Fibroblast of lung (primary cell): ENCODE measurements at regions not wholly inside any gene's neighbourhood (a gene's known extent, or its start where the extent isn't known, plus 50 kb on each side); places are given as distances from the start of the nearest gene placed in this dataset.
A peak's percentile ranks its signal among the peaks of the same experiment; 100 is the strongest.

Source experiments
- DNase-seq, 2 donors: peaks; one replicate each; pipeline versions ENCODE4 v3.0.0 to v3.0.0-alpha.2; 2010; ENCODE audit warnings: low read depth in 2 of 2
- H2AFZ ChIP-seq: 2 replicates; pipeline ENCODE4 v1.5.1; 2012; ENCODE audit warnings: low read length, control low read depth, inconsistent platforms
- H3K27ac ChIP-seq: 2 replicates; pipeline ENCODE4 v1.5.1; 2011; ENCODE audit warnings: low read length, control low read depth; ENCODE audit not compliant: insufficient read depth
- H3K27me3 ChIP-seq: 2 replicates; pipeline ENCODE4 v1.5.1; 2011; ENCODE audit warnings: mild to moderate bottlenecking, low read length; ENCODE audit not compliant: control insufficient read depth, insufficient read depth
- H3K36me3 ChIP-seq: 2 replicates; pipeline ENCODE4 v1.5.1; 2011; ENCODE audit warnings: low read length; ENCODE audit not compliant: control insufficient read depth, insufficient read depth
- H3K4me1 ChIP-seq: 2 replicates; pipeline ENCODE4 v1.5.1; 2011; ENCODE audit warnings: low read length; ENCODE audit not compliant: control insufficient read depth, insufficient read depth; ENCODE audit errors: extremely low read depth
- H3K4me2 ChIP-seq: 2 replicates; pipeline ENCODE4 v1.5.1; 2011; ENCODE audit warnings: low read length, control low read depth; ENCODE audit not compliant: insufficient read depth; ENCODE audit errors: extremely low read depth
- H3K4me3 ChIP-seq, 4 experiments: fragments of 200-600 bp in 1 of 4; sonication (generic) in 1 of 4; replicated peaks in 1 of 4; 2 replicates each; pipeline ENCODE4 v1.5.1; 2011 to 2016; ENCODE audit warnings: low read length in 4 of 4, low read depth in 3 of 4, mild to moderate bottlenecking in 3 of 4, control low read depth in 2 of 4, inconsistent platforms in 1 of 4, mixed read lengths in 1 of 4; ENCODE audit not compliant: insufficient read depth in 1 of 4; ENCODE audit errors: control extremely low read depth in 1 of 4
- H3K79me2 ChIP-seq: 2 replicates; pipeline ENCODE4 v1.5.1; 2012; ENCODE audit warnings: mild to moderate bottlenecking, low read length, inconsistent platforms; ENCODE audit not compliant: control insufficient read depth, insufficient read depth
- H3K9ac ChIP-seq: 2 replicates; pipeline ENCODE4 v1.5.1; 2011; ENCODE audit warnings: mild to moderate bottlenecking, low read length, control low read depth; ENCODE audit not compliant: insufficient read depth
- H3K9me3 ChIP-seq: 2 replicates; pipeline ENCODE4 v1.5.1; 2012; ENCODE audit warnings: low read depth, low read length; ENCODE audit not compliant: control insufficient read depth, insufficient read depth
- H4K20me1 ChIP-seq: 2 replicates; pipeline ENCODE4 v1.5.1; 2011; ENCODE audit warnings: low read length; ENCODE audit not compliant: control insufficient read depth, insufficient read depth; ENCODE audit errors: extremely low read depth
- EZH2 ChIP-seq: IDR thresholded peaks from 2 replicates; pipeline ENCODE4 v1.5.1; 2012; ENCODE audit warnings: low read length, control low read depth, mild to moderate bottlenecking; ENCODE audit errors: missing control alignments
- TF ChIP-seq, protein P1 (sequence below), 2 donors: IDR thresholded peaks in 1 of 2; conservative IDR thresholded peaks in 1 of 2; 1 replicate in 1 of 2; 2 replicates in 1 of 2; pipeline ENCODE4 v1.5.1; 2011 to 2012; ENCODE audit warnings: low read length in 2 of 2, control low read depth in 1 of 2, inconsistent platforms in 1 of 2, low read depth in 1 of 2, mild to moderate bottlenecking in 1 of 2

DNA sequence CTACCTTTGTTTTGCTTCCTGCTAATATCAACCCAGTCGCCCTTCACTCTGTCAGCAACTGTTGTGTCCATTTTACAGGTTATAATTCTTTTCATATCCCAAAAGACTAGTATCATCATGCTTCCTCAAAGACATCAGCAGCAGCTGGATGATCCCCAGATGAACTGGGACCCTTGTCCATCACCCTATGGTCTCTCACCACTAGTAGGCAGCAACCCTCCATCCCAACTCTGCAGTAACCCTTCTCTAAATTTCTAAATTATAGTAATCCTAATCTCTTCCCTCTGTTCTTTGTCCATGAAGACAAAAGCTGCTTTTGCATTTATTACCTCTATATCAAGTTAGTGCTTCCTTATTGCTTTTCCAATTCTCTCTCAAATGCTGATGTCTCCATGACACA is 1025.8 kb downstream of the FAM181B start:
- H3K4me1 ChIP-seq, result no peaks in the 10 kb centered on the region
- no peak for DNase-seq
- H3K9me3 ChIP-seq, result no peaks in the 10 kb centered on the region
- no peaks in the 10 kb centered on the region for H3K79me2 ChIP-seq
- no peak overlapping the region for H3K4me2 ChIP-seq
- H2AFZ ChIP-seq, result no peak overlapping the region
- H3K27ac ChIP-seq, result no peak overlapping the region
- TF ChIP-seq, protein P1, sequence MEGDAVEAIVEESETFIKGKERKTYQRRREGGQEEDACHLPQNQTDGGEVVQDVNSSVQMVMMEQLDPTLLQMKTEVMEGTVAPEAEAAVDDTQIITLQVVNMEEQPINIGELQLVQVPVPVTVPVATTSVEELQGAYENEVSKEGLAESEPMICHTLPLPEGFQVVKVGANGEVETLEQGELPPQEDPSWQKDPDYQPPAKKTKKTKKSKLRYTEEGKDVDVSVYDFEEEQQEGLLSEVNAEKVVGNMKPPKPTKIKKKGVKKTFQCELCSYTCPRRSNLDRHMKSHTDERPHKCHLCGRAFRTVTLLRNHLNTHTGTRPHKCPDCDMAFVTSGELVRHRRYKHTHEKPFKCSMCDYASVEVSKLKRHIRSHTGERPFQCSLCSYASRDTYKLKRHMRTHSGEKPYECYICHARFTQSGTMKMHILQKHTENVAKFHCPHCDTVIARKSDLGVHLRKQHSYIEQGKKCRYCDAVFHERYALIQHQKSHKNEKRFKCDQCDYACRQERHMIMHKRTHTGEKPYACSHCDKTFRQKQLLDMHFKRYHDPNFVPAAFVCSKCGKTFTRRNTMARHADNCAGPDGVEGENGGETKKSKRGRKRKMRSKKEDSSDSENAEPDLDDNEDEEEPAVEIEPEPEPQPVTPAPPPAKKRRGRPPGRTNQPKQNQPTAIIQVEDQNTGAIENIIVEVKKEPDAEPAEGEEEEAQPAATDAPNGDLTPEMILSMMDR (conservative IDR thresholded peaks at IDR 0.05 in 1 of 2, IDR thresholded peaks at IDR 0.05 in 1 of 2; ENCODE audit: low read depth in 1 of 2, low read length in 2 of 2), result peak in 1 of 2 donors; percentile 28
- no peak for TF ChIP-seq EZH2
- peaks cover 2% of the 10 kb centered on the region for H4K20me1 ChIP-seq
- H3K9ac ChIP-seq, result no peak overlapping the region
- H3K36me3 ChIP-seq, result no peaks in the 10 kb centered on the region
- H3K27me3 ChIP-seq, result no peaks in the 10 kb centered on the region
- H3K4me3 ChIP-seq, result no peak overlapping the region

DNA sequence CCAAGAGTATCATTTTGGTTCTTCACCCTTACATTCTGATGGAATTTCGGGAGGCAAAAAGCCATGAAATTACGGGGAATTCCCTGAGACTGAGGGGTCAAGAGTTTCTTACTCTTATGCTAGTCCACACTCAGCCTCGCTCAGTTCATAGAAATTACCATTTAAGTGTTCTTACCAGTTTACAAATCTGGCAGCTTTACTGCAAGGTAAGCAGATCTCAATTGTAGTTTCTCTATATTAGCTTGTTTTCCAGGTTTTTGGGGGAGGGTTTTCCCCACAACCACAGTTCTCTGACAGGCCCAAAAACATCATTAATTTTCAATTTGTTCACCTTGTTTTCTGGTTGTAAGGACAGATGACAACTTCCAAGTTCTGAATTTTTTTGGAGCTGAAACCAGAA is 1028.4 kb downstream of the FAM181B start:
- H4K20me1 ChIP-seq, result peaks cover 2% of the 10 kb centered on the region
- TF ChIP-seq, protein P1 (conservative IDR thresholded peaks at IDR 0.05 in 1 of 2, IDR thresholded peaks at IDR 0.05 in 1 of 2; ENCODE audit: low read depth in 1 of 2, low read length in 2 of 2), result no peak
- TF ChIP-seq EZH2, result no peak
- no peak for DNase-seq

DNA sequence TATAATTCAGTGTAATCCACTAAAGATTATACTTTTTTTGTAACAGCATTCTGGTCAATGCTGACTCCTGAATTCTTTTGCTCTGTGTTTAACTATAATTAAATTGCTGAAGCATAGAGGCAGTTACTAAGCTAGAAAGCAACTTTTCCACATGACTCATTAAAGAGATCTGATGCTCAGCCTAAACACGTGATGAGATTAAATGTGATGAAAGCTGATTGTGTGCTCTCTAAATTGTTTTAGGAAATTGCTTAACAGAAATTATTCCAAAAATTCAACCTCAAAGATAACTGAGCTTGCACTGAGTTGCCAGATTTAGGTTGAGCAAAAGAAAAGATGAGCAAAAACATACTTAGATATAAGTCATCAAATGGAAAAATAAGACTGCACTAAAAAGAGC is 1033.6 kb downstream of the FAM181B start:
- Histone ChIP-seq H3K4me1 (no peaks in the 10 kb centered on the region), H3K36me3 (no peaks in the 10 kb centered on the region), H3K9me3 (no peaks in the 10 kb centered on the region), H3K4me2 (no peak overlapping the region), H4K20me1 (no peaks in the 10 kb centered on the region), H3K79me2 (no peaks in the 10 kb centered on the region), H3K4me3 (no peak overlapping the region), H3K27ac (no peak overlapping the region), H3K27me3 (no peaks in the 10 kb centered on the region), H2AFZ (no peak overlapping the region), H3K9ac (no peak overlapping the region)
- no peak for TF ChIP-seq EZH2
- TF ChIP-seq, protein P1 (conservative IDR thresholded peaks at IDR 0.05 in 1 of 2, IDR thresholded peaks at IDR 0.05 in 1 of 2; ENCODE audit: low read depth in 1 of 2, low read length in 2 of 2), result no peak
- peak; percentile 0 to 22 for DNase-seq

More for the DNA sequence above, 1028.4 kb downstream of the FAM181B start:
- Histone ChIP-seq H2AFZ (no peak overlapping the region), H3K4me3 (no peak overlapping the region), H3K36me3 (no peaks in the 10 kb centered on the region), H3K9ac (no peak overlapping the region), H3K79me2 (no peaks in the 10 kb centered on the region), H3K27me3 (no peaks in the 10 kb centered on the region), H3K4me1 (no peaks in the 10 kb centered on the region), H3K9me3 (no peaks in the 10 kb centered on the region), H3K27ac (no peak overlapping the region), H3K4me2 (no peak overlapping the region)
